Esophagus muscularis mucosa (tissue), 4 donors: ENCODE measurements at regions not wholly inside any gene's neighbourhood (a gene's known extent, or its start where the extent isn't known, plus 50 kb on each side); places are given as distances from the start of the nearest gene placed in this dataset.

ENCODE experiments used
- CTCF ChIP-seq, 3 experiments: fragments of 200-600 bp in 2 of 3; fragments of 450-650 bp in 1 of 3; sonication (generic) in 2 of 3; IDR thresholded peaks; one replicate each; pipeline ENCODE4 v1.5.1; 2017 to 2019; ENCODE audit warnings: antibody characterized with exemption in 3 of 3, mild to moderate bottlenecking in 2 of 3, moderate library complexity in 1 of 3
- EP300 ChIP-seq: sonication (generic); formaldehyde crosslinking; IDR thresholded peaks from one replicate; pipeline ENCODE4 v1.6.1; 2017; ENCODE audit warnings: antibody characterized with exemption
- POLR2A ChIP-seq: fragments of 450-650 bp; IDR thresholded peaks from one replicate; pipeline ENCODE4 v1.6.1; 2017; ENCODE audit warnings: antibody characterized with exemption, moderate library complexity, mild to moderate bottlenecking, low read depth
- POLR2AphosphoS5 ChIP-seq, 2 donors: sonication (generic); formaldehyde crosslinking; IDR thresholded peaks; one replicate each; pipeline ENCODE4 v1.6.1; 2017; ENCODE audit warnings: antibody characterized with exemption in 2 of 2

- TF ChIP-seq CTCF (IDR thresholded peaks at IDR 0.05), result no peak
- no peak for TF ChIP-seq POLR2A
- TF ChIP-seq EP300, result no peak
- TF ChIP-seq POLR2AphosphoS5 (IDR thresholded peaks at IDR 0.05), result no peak
Measured at GRCh38 chr6:43861212-43861894, 91.3 kb downstream of the VEGFA start.
